ENCODE measurements at regions not wholly inside any gene's neighbourhood (a gene's known extent, or its start where the extent isn't known, plus 50 kb on each side); places are given as distances from the start of the nearest gene placed in this dataset.
A peak's percentile ranks its signal among the peaks of the same experiment; 100 is the strongest.

DNA sequence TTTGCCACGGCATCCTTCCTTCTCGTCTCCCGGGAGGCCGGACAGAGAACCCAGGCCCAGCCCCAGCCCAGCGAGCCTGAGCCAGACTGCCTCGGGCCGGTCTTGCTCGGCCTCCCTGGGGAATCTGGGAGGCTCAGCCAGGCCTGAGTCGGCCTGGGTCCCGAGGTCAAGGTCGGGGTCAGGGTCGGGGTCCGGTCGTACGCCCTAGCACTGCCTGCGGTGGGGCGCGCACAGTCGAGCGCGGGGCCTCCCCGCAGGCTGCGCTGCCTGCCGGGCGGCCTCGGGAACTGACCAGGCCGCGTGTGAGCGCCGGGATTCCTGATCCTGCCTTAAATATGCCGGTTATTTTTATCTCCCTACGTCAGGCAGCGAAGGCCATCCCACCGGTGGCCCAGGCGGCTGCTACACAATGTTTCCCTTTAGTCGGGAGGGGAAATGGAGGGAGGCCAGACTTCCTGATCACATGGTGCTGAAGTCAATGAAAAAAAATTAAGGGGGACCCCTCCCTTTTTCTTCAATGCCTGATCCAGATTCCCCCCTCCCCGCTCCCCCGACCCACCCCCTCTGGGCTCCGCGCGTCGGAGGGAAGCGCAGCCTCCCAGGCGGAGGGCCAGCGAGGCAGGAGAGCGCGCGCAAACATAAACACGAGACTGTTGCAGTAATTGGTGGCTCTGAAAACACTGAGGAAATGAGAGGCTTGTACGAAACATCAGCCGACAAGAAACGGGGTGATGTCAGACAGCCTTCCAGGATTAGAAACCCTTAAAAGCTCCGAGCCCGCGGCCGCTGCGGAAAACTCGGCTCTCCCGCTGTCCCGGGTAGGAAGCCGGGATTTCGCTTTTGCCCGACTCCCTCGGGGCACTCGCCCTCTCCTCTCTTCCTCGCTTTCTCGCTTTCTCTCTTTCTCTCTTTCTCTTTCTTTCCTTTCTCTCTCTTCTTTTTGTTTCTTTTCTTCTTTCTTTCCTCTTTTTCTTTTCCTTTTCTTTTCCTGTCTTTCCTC, 148.2 kb upstream of the KLF4 start:
- DNase-seq (ENCODE audit: low spot score), result peak; percentile 49
- H3K9me3 ChIP-seq (ENCODE audit: control insufficient read depth in 4 of 4, low read length in 3 of 4), result no peaks in the 10 kb centered on the region
- no peaks in the 10 kb centered on the region for H3K36me3 ChIP-seq (ENCODE audit: control insufficient read depth in 4 of 4, insufficient read depth in 3 of 4, low read depth in 1 of 4, low read length in 3 of 4)
- no peaks in the 10 kb centered on the region for H3K27me3 ChIP-seq (ENCODE audit: control insufficient read depth in 4 of 4, insufficient read depth in 4 of 4, low read length in 3 of 4)
- peak overlapping the region; percentile 65 to 83 for H3K27ac ChIP-seq (ENCODE audit: low read depth in 1 of 2, low read length in 2 of 2)
- peaks cover 0 to 4% (median 0%) of the 10 kb centered on the region in 4 donors for H3K4me1 ChIP-seq (ENCODE audit: control insufficient read depth in 4 of 4, insufficient read depth in 4 of 4, low read length in 3 of 4)
- TF ChIP-seq FOXA2 (IDR thresholded peaks at IDR 0.05), result no peak
- TF ChIP-seq SP1 (IDR thresholded peaks at IDR 0.05), result peak; percentile 47
- TF ChIP-seq, protein P1, sequence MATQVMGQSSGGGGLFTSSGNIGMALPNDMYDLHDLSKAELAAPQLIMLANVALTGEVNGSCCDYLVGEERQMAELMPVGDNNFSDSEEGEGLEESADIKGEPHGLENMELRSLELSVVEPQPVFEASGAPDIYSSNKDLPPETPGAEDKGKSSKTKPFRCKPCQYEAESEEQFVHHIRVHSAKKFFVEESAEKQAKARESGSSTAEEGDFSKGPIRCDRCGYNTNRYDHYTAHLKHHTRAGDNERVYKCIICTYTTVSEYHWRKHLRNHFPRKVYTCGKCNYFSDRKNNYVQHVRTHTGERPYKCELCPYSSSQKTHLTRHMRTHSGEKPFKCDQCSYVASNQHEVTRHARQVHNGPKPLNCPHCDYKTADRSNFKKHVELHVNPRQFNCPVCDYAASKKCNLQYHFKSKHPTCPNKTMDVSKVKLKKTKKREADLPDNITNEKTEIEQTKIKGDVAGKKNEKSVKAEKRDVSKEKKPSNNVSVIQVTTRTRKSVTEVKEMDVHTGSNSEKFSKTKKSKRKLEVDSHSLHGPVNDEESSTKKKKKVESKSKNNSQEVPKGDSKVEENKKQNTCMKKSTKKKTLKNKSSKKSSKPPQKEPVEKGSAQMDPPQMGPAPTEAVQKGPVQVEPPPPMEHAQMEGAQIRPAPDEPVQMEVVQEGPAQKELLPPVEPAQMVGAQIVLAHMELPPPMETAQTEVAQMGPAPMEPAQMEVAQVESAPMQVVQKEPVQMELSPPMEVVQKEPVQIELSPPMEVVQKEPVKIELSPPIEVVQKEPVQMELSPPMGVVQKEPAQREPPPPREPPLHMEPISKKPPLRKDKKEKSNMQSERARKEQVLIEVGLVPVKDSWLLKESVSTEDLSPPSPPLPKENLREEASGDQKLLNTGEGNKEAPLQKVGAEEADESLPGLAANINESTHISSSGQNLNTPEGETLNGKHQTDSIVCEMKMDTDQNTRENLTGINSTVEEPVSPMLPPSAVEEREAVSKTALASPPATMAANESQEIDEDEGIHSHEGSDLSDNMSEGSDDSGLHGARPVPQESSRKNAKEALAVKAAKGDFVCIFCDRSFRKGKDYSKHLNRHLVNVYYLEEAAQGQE (IDR thresholded peaks at IDR 0.05), result no peak
- TF ChIP-seq EGR1 (IDR thresholded peaks at IDR 0.05; ENCODE audit: low read depth in 2 of 2), result no peak
- TF ChIP-seq, protein P2, sequence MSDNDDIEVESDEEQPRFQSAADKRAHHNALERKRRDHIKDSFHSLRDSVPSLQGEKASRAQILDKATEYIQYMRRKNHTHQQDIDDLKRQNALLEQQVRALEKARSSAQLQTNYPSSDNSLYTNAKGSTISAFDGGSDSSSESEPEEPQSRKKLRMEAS (IDR thresholded peaks at IDR 0.05), result peak; percentile 37
- peak; percentile 92 for TF ChIP-seq NR2F2 (IDR thresholded peaks at IDR 0.05)
- TF ChIP-seq RXRA (IDR thresholded peaks at IDR 0.05), result peak in 1 of 2 donors; percentile 17
- TF ChIP-seq YY1 (IDR thresholded peaks at IDR 0.05), result peak; percentile 33
- TF ChIP-seq, protein P3, sequence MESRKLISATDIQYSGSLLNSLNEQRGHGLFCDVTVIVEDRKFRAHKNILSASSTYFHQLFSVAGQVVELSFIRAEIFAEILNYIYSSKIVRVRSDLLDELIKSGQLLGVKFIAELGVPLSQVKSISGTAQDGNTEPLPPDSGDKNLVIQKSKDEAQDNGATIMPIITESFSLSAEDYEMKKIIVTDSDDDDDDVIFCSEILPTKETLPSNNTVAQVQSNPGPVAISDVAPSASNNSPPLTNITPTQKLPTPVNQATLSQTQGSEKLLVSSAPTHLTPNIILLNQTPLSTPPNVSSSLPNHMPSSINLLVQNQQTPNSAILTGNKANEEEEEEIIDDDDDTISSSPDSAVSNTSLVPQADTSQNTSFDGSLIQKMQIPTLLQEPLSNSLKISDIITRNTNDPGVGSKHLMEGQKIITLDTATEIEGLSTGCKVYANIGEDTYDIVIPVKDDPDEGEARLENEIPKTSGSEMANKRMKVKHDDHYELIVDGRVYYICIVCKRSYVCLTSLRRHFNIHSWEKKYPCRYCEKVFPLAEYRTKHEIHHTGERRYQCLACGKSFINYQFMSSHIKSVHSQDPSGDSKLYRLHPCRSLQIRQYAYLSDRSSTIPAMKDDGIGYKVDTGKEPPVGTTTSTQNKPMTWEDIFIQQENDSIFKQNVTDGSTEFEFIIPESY (IDR thresholded peaks at IDR 0.05), result peak; percentile 40
- TF ChIP-seq, protein P4, sequence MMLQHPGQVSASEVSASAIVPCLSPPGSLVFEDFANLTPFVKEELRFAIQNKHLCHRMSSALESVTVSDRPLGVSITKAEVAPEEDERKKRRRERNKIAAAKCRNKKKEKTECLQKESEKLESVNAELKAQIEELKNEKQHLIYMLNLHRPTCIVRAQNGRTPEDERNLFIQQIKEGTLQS (IDR thresholded peaks at IDR 0.05), result no peak
- no peak for TF ChIP-seq FOXA1 (IDR thresholded peaks at IDR 0.05)
- TF ChIP-seq RAD21 (IDR thresholded peaks at IDR 0.05), result peak; percentile 17 to 34
- no peak for TF ChIP-seq HNF4A (conservative IDR thresholded peaks at IDR 0.05)
- peak; percentile 67 for TF ChIP-seq TAF1 (conservative IDR thresholded peaks at IDR 0.05)
- TF ChIP-seq HNF4G (IDR thresholded peaks at IDR 0.05), result no peak
- TF ChIP-seq GABPA (IDR thresholded peaks at IDR 0.05 in 1 of 2, conservative IDR thresholded peaks at IDR 0.05 in 1 of 2), result no peak
- TF ChIP-seq JUND (IDR thresholded peaks at IDR 0.05), result peak in 1 of 2 donors; percentile 14
- TF ChIP-seq, protein P5, sequence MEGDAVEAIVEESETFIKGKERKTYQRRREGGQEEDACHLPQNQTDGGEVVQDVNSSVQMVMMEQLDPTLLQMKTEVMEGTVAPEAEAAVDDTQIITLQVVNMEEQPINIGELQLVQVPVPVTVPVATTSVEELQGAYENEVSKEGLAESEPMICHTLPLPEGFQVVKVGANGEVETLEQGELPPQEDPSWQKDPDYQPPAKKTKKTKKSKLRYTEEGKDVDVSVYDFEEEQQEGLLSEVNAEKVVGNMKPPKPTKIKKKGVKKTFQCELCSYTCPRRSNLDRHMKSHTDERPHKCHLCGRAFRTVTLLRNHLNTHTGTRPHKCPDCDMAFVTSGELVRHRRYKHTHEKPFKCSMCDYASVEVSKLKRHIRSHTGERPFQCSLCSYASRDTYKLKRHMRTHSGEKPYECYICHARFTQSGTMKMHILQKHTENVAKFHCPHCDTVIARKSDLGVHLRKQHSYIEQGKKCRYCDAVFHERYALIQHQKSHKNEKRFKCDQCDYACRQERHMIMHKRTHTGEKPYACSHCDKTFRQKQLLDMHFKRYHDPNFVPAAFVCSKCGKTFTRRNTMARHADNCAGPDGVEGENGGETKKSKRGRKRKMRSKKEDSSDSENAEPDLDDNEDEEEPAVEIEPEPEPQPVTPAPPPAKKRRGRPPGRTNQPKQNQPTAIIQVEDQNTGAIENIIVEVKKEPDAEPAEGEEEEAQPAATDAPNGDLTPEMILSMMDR (IDR thresholded peaks at IDR 0.05; ENCODE audit: low read depth, low read length, missing input control), result peak; percentile 12
- H3K9ac ChIP-seq (ENCODE audit: low read depth in 1 of 2, low read length in 2 of 2), result peak overlapping the region; percentile 64 to 84
- H3K4me3 ChIP-seq (ENCODE audit: low read depth in 1 of 3, low read length in 3 of 3), result peak overlapping the region in 2 of 3 donors; percentile 51 to 68
- 22% methylated on average over 67 of the region's 67 CpGs for WGBS
